ENCODE measurements at regions not wholly inside any gene's neighbourhood (a gene's known extent, or its start where the extent isn't known, plus 50 kb on each side); places are given as distances from the start of the nearest gene placed in this dataset.

DNA sequence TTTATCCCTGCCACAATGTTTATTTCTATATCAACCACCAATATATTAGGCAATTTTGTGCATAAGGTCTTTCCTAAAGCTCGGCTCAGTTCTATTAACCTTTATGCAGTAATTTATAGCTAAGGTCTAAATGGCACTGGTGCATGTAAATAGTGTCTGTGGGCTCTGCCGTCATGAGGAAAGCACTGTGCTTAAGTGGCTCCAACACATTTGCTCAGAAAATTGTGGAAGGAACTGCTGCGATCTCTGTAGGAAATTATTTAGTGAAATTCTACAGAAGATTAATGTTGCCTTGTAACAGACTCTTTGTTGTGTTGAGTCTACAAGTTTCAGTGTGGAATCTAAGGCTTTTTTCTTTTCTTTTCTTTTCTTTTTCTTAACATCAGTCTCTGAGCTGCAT, 54.0 kb upstream of the EGLN3 start:
- 60% methylated on average over 3 of the region's 3 CpGs for WGBS (ENCODE audit: insufficient coverage, low coverage, low lambda C conversion rate, missing lambda C conversion rate)

DNA sequence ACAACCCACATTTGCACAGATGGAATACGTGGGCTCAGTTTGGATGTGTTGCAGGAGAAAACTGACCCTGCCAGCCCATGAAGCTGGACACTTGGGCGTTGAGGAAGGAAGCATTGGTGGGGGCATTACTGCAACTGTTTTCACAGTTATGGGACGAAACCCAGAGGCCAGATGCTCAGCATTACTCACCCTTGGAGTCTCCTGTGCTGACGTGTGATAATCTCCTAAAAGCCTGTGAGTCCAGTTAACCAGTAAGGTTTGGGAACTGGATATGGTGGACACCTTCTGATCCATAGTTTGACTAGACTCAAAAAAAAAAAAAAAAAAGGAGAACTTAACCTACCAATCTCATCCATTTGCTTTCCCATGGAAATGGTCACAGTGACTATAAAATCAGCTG, 52.8 kb upstream of the EGLN3 start:
- no peaks in the 10 kb centered on the region for H3K27me3 ChIP-seq
- no peaks in the 10 kb centered on the region for H3K4me1 ChIP-seq
- no peak overlapping the region for H3K27ac ChIP-seq
- no peak for TF ChIP-seq POLR2A (IDR thresholded peaks at IDR 0.05)
- TF ChIP-seq, protein P1, sequence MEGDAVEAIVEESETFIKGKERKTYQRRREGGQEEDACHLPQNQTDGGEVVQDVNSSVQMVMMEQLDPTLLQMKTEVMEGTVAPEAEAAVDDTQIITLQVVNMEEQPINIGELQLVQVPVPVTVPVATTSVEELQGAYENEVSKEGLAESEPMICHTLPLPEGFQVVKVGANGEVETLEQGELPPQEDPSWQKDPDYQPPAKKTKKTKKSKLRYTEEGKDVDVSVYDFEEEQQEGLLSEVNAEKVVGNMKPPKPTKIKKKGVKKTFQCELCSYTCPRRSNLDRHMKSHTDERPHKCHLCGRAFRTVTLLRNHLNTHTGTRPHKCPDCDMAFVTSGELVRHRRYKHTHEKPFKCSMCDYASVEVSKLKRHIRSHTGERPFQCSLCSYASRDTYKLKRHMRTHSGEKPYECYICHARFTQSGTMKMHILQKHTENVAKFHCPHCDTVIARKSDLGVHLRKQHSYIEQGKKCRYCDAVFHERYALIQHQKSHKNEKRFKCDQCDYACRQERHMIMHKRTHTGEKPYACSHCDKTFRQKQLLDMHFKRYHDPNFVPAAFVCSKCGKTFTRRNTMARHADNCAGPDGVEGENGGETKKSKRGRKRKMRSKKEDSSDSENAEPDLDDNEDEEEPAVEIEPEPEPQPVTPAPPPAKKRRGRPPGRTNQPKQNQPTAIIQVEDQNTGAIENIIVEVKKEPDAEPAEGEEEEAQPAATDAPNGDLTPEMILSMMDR (IDR thresholded peaks at IDR 0.05): no peak
- intact Hi-C loops (cut with DNase I): no loop called here
- ATAC-seq: no peak
- WGBS (ENCODE audit: insufficient coverage, low coverage, low lambda C conversion rate, missing lambda C conversion rate): 36% methylated on average over 2 of the region's 4 CpGs
- no peak for DNase-seq
- H3K36me3 ChIP-seq: no peaks in the 10 kb centered on the region
- H3K9me3 ChIP-seq: no peaks in the 10 kb centered on the region
- H3K4me3 ChIP-seq: no peak overlapping the region

More for the DNA sequence above, 54.0 kb upstream of the EGLN3 start:
- Histone ChIP-seq H3K4me3 (no peak overlapping the region), H3K9me3 (no peaks in the 10 kb centered on the region), H3K36me3 (no peaks in the 10 kb centered on the region), H3K27me3 (no peaks in the 10 kb centered on the region), H3K27ac (no peak overlapping the region), H3K4me1 (no peaks in the 10 kb centered on the region)
- no peak for TF ChIP-seq POLR2A (IDR thresholded peaks at IDR 0.05)
- TF ChIP-seq, protein P1 (IDR thresholded peaks at IDR 0.05): no peak
- ATAC-seq (no peak), DNase-seq (no peak)
- intact Hi-C loops (cut with DNase I): no loop called here

DNA sequence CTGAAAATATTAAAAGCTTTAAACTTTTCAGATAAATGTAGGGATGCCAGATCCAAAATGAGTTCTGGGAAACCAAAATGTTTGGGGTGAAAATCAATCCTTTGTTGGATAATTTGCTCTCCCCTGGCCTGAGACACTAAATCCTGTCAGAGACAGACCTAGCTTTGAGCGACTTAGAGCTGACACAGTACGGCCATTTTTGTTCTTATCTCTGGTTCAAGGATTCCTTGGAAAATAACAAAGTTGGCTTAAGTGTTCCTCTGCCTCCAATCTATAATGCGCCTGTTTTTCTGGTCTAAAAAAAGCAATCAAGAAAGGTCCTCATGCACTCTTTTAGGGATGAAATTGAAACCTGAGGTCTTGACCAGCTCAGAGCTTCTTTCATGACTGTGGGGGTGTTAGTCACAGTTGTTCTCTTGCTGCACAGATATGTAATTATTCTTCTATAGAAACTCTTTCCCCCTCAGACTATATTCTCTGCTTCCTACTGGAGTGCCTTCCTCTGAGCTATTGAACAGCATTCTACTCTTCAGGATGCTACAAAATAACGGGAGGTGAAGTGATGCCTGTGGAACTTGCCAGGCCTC, 52.3 kb upstream of the EGLN3 start:
- Histone ChIP-seq H3K36me3 (no peaks in the 10 kb centered on the region), H3K27me3 (no peaks in the 10 kb centered on the region), H3K9me3 (no peaks in the 10 kb centered on the region), H3K4me3 (no peak overlapping the region), H3K27ac (no peak overlapping the region), H3K4me1 (no peaks in the 10 kb centered on the region)
- TF ChIP-seq, protein P1 (IDR thresholded peaks at IDR 0.05): no peak
- no peak for TF ChIP-seq POLR2A (IDR thresholded peaks at IDR 0.05)
- intact Hi-C loops (cut with DNase I): no loop called here
- 73% methylated on average over 4 of the region's 4 CpGs for WGBS (ENCODE audit: insufficient coverage, low coverage, low lambda C conversion rate, missing lambda C conversion rate)
- DNase-seq: no peak
- ATAC-seq: no peak

Data from right lobe of liver (tissue), 6 donors.